H4 (cell line): ENCODE measurements at regions not wholly inside any gene's neighbourhood (a gene's known extent, or its start where the extent isn't known, plus 50 kb on each side); places are given as distances from the start of the nearest gene placed in this dataset.
"Not testable (repeated sequence)": the region's sequence is repeated elsewhere in the genome, so short reads cannot be mapped to it uniquely, and the experiment has no call there.

Experiments used
- DNase-seq: peaks from one replicate; pipeline ENCODE4 v3.0.0-alpha.2; 2015; ENCODE audit warnings: low spot score

DNA sequence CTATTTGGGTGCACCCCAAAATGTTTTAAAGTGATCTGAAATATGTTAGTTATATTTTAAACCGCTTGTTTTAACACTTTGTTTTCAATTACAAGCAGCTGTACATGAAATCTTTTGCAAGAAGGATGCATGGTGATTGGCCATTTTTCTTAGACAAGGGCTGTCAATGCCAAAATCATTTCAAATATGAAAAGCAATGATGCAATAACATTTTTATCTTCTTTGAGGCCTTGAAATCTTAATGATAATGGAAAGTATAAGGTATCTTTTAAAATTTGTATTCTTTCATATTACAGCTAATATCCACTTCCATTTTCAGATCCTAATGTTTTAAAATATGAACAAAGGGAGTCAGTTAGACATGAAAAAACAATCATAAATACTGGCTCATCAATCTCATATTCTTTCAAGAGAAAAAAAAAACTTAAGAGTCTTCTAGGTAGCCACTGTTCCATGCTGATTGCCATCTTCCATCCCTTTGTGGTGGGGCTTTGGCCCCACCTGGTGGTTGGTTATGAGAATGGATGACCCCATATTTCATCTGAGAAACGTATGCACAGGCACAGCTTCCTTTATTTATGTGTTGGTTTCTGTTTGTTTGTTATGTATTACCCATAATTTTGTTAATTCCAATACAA, 330.3 kb upstream of the MIR17HG start:
- DNase-seq = peak; percentile 29

DNA sequence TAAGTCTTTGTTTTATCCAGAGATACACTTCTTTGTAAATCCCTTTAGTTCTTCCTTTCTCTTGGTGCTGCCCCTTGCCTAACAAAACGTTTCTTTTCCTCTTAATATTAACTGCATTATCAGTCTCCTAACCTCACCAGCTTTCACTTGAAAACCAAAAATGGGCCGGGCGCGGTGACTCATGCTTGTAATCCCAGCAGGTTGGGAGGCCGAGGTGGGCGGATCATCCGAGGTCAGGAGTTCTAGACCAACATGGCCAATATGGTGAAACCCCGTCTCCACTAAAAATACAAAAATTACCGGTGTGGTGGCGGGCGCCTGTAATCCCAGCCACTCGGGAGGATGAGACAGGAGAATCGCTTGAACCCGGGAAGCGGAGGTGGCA, 329.8 kb upstream of the MIR17HG start:
- DNase-seq = peak; percentile 34

DNA sequence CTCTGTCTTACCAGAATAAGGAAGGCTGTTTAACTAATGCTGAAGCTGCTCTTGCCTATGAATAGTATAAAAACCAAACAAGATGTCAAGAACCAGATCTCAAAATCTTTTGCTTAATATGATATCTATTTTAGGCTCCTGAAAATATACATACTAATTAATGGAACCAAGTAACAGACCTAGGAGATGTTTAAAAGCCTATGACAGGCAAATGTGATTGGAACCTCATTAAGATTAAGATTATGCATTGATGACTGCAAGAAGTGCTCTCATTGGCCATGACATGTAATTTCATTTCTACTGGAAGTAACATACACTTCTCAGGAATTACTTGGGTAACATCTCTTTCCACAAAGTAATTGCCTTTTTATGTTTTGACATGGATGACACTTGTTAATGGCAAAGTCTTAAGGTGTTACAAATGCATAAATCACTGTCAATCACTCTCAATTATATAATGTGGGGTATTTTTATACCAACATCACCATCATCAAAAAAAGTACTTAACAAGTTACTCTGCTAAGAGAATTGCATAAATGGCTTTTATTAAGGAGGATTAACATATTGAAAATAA, 326.9 kb upstream of the MIR17HG start:
- no peak for DNase-seq

DNA sequence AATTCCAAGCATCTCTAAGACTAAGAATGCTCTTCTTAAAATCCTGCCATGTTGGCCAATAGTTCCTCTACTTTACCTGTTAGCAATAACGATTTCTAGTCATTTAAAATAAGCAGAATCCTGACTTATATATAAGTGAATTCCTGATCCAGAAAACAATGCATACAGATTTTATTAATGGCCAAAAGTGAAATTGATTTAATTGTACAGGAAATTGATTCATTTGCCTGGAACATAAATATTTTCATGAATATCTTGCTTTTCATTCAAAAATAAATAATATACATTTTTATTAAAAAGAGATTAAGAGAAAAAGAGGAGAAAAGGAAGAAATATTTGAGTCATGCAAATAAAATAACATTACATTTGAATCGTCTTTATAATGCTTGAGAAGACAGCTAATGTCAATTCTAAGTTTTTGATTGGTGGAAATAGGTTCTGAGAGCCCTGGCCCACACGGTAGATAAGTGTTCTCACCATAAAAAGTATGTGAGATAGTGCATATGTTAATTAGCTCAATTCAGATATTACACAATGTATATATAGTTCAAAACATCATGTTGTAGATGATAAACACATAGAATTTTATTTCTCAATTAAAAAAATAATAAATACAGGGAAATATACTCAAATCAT, 323.2 kb upstream of the MIR17HG start:
- DNase-seq = no peak

- no peak for DNase-seq
These were observed 322.0 kb upstream of the MIR17HG start for GRCh38 chr13:91025442-91025841.

DNA sequence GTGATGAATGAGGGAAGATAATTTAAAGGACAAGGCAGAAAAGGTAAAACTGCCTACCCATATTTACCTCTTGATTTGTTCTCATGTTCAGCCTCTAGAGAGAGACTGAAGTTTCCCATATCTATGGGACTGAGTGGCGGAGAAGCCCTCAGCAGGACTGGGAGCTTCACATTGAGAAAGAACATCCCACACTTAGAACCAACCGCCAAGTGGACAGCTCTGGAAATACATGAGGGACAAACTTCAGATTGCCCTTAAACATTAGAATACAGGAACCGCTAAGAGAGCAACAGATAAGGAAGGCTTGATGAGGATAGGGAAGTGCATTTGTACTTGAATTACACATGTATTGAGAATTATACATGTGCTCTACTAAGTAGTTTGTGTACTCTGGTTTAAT, 316.0 kb upstream of the MIR17HG start:
- DNase-seq = no peak

- DNase-seq = no peak
These were observed 315.4 kb upstream of the MIR17HG start for GRCh38 chr13:91032104-91032503.

DNA sequence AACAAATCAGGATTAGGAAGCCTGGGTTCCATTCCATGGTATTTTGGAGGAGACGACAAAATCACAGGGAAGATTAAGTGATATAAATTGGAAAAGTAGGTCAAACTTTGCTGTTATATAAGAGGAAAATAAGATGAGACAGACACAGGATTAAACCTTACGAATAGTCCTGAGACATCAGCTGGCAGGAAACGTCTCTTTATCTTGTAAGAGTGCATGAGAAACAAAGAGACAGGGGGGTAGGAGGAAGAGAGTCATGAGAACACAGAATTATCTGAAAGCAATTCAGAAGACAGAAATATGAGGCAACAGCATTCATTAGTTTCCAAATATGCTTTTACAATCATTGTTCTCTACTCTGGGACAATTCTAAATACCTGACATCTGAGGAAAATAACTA, 310.6 kb upstream of the MIR17HG start:
- DNase-seq = no peak

- no peak for DNase-seq
These were observed 304.6 kb upstream of the MIR17HG start for GRCh38 chr13:91042870-91043269.

- peak; percentile 30 for DNase-seq
These were observed 302.0 kb upstream of the MIR17HG start for GRCh38 chr13:91045351-91046034.

- peak; percentile 3 for DNase-seq
These were observed 300.7 kb upstream of the MIR17HG start for GRCh38 chr13:91046715-91047327.

DNA sequence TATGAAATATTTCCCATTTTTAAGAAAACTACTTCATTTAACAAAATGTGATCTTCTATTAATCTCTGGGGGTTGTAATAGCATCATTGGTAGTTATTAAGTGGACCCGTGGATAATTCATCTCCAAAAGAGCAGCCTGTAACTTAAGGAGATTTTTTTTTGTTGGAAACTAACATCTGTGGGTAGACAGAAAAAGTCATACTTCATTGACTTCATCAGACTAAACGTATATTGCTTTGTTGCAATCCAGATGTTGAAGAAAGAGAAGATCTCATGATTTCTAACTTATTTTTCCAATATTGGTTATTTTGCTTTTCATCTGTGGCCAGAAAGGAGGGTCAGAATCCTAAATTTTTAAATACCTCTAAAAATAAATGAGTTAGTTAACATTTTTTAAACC, 296.5 kb upstream of the MIR17HG start:
- no peak for DNase-seq

- DNase-seq = no peak
These were observed 294.6 kb upstream of the MIR17HG start for GRCh38 chr13:91052876-91053275.

- DNase-seq = no peak
These were observed 294.0 kb upstream of the MIR17HG start for GRCh38 chr13:91053318-91054065.

GRCh38 chr13:91054902-91055301, 292.6 kb upstream of the MIR17HG start:
- DNase-seq = no peak

GRCh38 chr13:91056746-91057145, 290.7 kb upstream of the MIR17HG start:
- DNase-seq = no peak

GRCh38 chr13:91057507-91057906, 290.0 kb upstream of the MIR17HG start:
- DNase-seq = not testable (repeated sequence)

DNA sequence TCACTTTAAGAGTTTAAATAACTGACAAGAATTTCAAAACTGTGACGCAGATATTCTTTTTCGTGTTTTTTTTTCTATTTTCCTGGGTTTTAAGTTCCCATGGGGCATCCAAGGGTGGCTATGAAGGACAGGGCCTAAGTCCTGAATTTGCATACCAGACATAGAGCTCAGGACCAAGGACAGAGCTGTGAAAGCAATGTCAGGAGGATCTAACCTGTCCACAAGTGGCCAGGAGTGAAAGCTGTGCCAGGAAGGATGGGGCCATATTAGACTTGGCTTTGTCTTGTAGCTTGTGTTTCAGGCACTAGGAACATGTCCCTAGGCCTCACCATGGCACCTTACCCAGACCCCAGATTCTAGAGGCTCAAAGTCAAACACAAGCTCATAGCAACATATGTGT, 289.4 kb upstream of the MIR17HG start:
- DNase-seq = peak; percentile 5

- no peak for DNase-seq
These were observed 288.6 kb upstream of the MIR17HG start for GRCh38 chr13:91058919-91059318.

DNA sequence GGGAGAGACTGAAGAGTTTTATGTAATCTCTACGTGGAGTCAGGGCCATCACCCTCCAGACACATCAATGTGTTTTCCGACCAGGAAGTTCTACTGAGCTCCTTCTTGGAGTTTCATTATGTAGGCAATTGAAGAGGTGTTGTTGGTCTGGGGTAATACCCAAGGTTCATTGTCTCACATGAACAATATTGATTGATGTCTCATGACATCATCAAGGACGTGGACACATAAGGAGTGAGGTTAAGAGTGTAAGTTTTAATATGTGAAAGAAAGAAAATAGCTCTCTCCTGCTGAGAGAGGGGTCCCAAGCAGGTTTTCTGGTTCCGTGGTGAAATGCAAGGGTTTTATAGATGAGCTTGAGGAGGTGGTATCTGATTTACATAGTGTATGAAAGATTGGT, 280.7 kb upstream of the MIR17HG start:
- no peak for DNase-seq

- DNase-seq = no peak
These were observed 275.0 kb upstream of the MIR17HG start for GRCh38 chr13:91072486-91072885.

- DNase-seq = no peak
These were observed 273.4 kb upstream of the MIR17HG start for GRCh38 chr13:91074091-91074490.
